IPS DF 4.7 (cell line): ENCODE measurements at regions not wholly inside any gene's neighbourhood (a gene's known extent, or its start where the extent isn't known, plus 50 kb on each side); places are given as distances from the start of the nearest gene placed in this dataset.

ENCODE experiments used
- DNase-seq: peaks from one replicate; pipeline ENCODE4 v3.0.0-alpha.2; 2013; ENCODE audit warnings: low spot score; ENCODE audit errors: extremely low read depth

- DNase-seq: no peak
Measured at GRCh38 chr6:132936646-132937045, 122.3 kb downstream of the RPS12 start.

GRCh38 chr6:132937466-132937906, 123.1 kb downstream of the RPS12 start:
- peak; percentile 51 for DNase-seq

DNA sequence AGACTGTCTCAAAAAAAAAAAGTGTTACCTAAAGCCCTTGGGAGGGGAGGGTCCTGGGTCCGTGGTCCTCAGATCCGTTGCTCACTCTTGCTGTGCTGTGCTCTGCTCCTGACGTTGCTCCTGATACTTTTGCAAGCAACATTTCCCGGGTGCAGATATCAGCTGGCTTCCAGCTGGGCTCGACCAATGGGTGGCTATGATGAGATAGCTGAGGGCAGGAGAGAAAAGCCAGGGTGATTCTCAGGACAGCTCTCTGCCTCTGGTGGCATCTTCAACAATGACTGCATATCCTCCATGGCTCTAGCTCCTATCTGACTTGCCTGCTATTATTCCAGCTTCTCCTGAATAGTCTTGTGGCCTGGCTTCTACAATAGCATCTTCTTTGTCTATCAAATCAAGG, 134.5 kb downstream of the RPS12 start:
- DNase-seq: no peak

- DNase-seq: no peak
Measured at GRCh38 chr6:132950566-132950965, 136.2 kb downstream of the RPS12 start.

DNA sequence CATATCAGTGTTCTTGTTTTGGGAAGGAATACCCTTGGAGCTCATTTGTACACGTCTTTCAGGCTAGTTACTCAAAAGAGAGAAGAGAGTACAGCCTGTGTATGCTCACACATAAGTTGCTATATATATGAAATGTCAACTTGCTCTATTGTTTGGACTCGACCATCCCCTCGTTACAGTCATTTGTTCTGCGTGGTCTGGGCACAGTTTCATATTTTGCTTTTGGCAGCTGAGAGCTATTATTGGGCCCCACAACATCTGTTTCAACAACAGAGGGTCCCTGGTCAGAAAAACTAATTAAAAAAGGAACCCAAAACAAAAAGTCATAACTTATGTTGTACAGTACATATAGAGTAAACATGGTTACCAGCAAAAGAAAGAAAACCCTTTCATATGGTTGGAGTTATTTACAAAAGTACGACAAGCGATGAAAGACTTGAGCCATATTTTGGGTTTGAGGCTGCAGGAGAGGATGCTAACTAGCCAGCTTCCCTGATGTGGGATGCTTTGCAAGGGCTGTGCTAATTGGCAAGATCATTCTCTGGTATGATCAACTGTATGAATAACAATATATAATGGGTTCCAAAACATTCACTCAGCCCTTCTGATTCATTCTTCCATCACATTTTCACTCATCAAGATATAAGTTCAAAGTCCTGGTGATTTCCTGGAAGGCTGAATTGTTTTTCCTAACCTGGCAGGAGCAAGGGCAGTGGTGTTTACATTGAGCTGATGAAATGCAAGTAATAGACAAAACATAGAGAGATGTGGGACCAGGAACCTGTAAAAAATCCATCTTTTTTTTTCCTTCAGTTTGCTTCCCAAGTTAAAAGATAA, 137.9 kb downstream of the RPS12 start:
- no peak for DNase-seq

GRCh38 chr6:132952986-132953385, 138.6 kb downstream of the RPS12 start:
- no peak for DNase-seq

DNA sequence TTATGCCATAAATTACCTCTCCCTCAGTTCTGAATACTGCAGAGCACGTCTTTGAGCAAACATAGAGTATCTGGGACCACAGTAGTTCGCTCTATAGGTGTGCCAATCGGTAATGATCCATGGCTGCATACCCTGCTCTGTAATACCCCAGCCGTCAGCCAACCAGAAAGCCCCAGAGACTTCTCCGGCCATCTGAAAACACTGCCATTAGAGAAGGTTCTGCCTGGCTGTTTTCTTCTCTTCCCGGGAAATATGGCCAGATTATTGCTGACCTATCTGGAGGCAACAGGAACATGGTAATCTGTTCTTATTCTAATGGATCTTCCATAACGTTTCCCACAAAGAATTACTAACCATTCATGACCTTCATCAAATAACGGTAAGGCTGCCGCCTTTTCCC, 139.9 kb downstream of the RPS12 start:
- DNase-seq: no peak

- DNase-seq: no peak
Measured at GRCh38 chr6:132954936-132955335, 140.6 kb downstream of the RPS12 start.

DNA sequence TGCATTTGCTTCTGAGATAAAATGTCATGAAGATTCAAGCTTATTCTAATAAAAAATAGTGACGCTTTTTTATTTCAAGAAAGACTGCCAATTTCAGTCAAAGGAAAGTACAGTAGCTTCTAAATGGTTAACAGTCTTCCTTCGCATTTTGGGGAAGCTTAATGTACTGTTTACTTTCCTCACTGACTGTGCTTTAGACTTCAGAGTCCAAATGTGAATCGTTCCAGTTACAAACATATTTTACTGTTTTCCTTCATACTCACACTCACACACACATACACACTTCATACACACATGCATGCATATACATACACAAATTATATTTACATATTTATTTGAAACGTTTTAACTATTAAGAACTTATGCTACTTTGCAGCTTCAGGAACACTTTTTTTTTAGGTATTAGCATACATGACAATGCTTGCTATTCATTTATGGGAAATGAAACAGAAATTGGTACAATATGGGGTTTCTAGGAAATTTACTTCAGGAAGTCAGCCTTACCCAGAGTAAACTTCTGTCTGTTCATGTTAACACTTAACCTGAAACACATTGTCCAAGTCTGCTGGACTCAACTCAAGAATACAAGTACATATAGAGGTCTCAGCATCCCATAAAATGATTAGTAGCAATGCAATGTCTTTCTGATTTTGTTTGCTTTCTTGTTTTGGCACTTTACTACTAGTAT, 145.4 kb downstream of the RPS12 start:
- DNase-seq: no peak

DNA sequence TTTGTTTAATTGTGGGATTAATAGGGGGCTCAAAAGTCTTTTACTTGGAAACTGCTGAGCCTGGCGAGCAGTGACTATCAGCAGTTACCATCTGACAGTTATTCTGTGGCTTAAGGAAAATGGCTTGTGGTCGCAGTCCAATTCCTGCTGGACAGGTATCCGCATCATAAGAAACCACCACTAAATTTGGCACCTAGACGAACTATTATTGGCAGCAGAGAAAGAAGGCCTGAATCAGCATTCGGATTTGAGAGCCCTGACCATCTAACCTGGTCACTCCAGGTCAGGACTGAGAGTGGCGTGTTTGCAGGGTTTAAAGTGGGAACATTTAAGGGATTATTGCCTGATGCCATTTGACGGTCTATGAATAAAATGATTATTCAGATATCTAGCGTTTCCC, 146.4 kb downstream of the RPS12 start:
- no peak for DNase-seq

- DNase-seq: no peak
Measured at GRCh38 chr6:132961122-132961521, 146.8 kb downstream of the RPS12 start.

DNA sequence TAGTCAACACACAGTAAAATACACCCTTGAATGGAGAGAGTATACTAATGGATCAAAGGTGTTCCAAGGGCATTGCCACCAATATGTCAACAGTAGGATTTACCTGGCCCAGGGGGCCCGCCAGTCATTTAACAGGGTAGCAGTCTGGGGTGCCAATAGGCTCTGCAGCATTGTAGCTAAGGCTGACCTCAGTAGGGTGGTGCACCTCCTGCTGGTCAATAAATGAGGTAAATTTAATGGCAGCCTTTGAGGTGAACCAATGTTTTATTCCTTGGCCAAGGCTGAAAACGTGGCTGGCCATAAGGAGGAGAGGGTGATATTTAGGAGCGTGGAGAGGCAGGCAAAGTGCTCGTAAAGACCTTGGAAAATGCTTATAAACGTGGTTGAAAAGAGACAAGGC, 147.2 kb downstream of the RPS12 start:
- DNase-seq: no peak

DNA sequence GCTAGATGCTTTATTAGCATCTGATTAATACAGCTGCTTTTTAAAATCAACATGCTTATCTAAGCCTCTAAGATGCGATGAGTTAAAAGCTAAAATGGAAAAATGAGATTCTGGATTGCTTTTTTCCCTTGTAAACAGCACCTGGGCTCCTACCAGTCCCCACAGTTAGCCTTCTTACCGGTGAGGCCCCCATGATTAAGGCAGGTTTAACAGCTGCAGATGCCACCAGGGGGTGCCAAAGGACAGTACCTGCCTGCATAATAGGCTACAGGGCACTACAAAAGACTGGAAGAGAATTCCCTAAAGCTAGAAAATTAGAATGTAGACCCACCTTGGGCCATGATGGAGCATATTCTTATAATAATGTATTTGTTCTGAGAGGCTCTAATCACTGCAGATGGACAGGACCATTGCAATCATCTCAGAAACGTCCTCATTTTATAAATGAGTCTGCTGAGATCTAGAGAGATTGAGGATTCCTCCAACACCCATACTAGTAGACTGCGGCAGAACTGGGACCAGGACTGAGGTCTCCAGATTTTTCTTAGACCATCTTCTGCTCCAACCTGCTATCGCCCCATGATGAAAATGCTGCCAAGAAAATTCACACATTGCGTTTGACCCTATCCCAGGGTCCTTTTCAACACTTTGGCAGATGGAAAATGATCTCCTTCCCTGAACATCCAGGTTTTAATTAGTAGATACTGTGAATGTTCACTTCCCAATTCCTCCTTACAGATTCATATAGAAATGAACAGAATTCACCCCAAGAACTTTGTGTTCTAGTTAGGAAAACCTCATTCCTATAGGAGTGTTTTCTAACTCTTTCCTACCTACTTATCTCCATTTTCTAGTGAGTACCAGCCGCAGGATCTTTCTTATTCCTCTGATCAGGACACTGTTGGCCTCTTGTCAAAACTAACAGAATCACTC, 148.8 kb downstream of the RPS12 start:
- peak; percentile 60 for DNase-seq

- no peak for DNase-seq
Measured at GRCh38 chr6:132964101-132964867, 149.9 kb downstream of the RPS12 start.

- DNase-seq: no peak
Measured at GRCh38 chr6:132964868-132965382, 150.6 kb downstream of the RPS12 start.

- no peak for DNase-seq
Measured at GRCh38 chr6:132967871-132968270, 153.5 kb downstream of the RPS12 start.

DNA sequence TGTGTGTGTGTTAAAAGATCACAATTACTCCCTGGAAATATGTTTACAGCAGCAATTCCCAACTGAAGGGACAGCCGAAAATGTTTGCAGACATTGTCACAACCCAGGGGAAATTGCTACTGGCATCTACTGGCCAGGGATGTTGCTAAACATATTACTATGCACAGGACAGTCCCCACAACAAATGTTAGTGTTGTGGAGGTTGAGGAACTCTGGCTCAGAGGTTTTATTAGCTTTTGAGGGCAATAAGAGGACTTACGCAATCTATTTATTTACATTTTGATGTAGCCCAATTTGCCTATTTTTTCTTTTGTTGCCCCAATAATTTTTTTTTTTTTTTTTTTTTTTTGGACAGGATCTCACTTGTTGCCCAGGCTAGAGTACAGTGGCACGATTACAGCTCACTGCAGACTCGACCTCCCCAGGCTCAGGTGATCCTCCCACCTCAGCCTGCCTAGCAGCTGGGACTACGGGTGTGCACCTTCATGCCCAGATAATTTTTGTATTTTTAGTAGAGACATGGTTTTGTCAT, 154.1 kb downstream of the RPS12 start:
- no peak for DNase-seq

- no peak for DNase-seq
Measured at GRCh38 chr6:132969196-132969595, 154.8 kb downstream of the RPS12 start.

- no peak for DNase-seq
Measured at GRCh38 chr6:132971676-132972075, 157.3 kb downstream of the RPS12 start.

DNA sequence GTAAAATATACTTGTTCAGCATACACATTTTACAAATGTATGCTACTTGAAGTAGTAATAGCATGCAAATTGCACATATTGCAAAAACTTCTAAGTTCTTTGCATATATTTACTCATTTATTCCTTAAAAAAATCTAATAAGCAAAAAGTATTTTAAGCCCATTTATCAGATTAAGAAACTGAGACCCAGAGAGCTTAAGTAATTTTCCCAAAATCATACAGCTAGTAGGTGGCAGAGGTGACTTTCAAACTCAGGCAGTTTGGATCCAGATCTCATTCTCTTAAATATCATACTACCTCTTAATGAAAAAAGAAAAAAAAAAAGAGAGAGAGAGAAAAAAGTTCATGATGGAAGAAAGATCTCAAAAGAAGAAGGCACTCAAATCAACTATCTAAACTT, 157.9 kb downstream of the RPS12 start:
- DNase-seq: no peak
